HG03135 (cell line): ENCODE measurements at regions not wholly inside any gene's neighbourhood (a gene's known extent, or its start where the extent isn't known, plus 50 kb on each side); places are given as distances from the start of the nearest gene placed in this dataset.

Experiments used
- ATAC-seq: cut with Tn5 transposase; IDR thresholded peaks from one replicate; pipeline ENCODE4 v1.9.1; 2021; ENCODE audit warnings: mild to moderate bottlenecking, moderate library complexity; ENCODE audit not compliant: unreplicated experiment

GRCh38 chr20:20835897-20836296, 123.5 kb upstream of the RALGAPA2 start:
- no peak for ATAC-seq

GRCh38 chr20:20834008-20834407, 121.6 kb upstream of the RALGAPA2 start:
- ATAC-seq, result no peak

- ATAC-seq, result no peak
These were observed 120.3 kb upstream of the RALGAPA2 start for GRCh38 chr20:20832715-20833114.

GRCh38 chr20:20831794-20832193, 119.3 kb upstream of the RALGAPA2 start:
- ATAC-seq, result no peak

GRCh38 chr20:20829681-20830080, 117.2 kb upstream of the RALGAPA2 start:
- ATAC-seq, result no peak

GRCh38 chr20:20827992-20828597, 115.7 kb upstream of the RALGAPA2 start:
- no peak for ATAC-seq

GRCh38 chr20:20824924-20825584, 112.6 kb upstream of the RALGAPA2 start:
- ATAC-seq, result peak; percentile 60

- ATAC-seq, result no peak
These were observed 111.0 kb upstream of the RALGAPA2 start for GRCh38 chr20:20823476-20823881.

- no peak for ATAC-seq
These were observed 109.2 kb upstream of the RALGAPA2 start for GRCh38 chr20:20821484-20822260.

GRCh38 chr20:20820785-20821483, 108.5 kb upstream of the RALGAPA2 start:
- no peak for ATAC-seq

GRCh38 chr20:20820104-20820503, 107.7 kb upstream of the RALGAPA2 start:
- no peak for ATAC-seq

- no peak for ATAC-seq
These were observed 104.7 kb upstream of the RALGAPA2 start for GRCh38 chr20:20816969-20817755.

- ATAC-seq, result no peak
These were observed 103.4 kb upstream of the RALGAPA2 start for GRCh38 chr20:20815711-20816455.

GRCh38 chr20:20814685-20815084, 102.2 kb upstream of the RALGAPA2 start:
- no peak for ATAC-seq

GRCh38 chr20:20812136-20812535, 99.7 kb upstream of the RALGAPA2 start:
- no peak for ATAC-seq

- ATAC-seq, result no peak
These were observed 95.6 kb upstream of the RALGAPA2 start for GRCh38 chr20:20808016-20808415.

GRCh38 chr20:20806121-20807095, 94.0 kb upstream of the RALGAPA2 start:
- no peak for ATAC-seq

GRCh38 chr20:20803011-20803410, 90.6 kb upstream of the RALGAPA2 start:
- no peak for ATAC-seq

GRCh38 chr20:20802328-20802727, 89.9 kb upstream of the RALGAPA2 start:
- ATAC-seq, result no peak
